Smooth muscle cell (in vitro differentiated cells): ENCODE measurements at regions not wholly inside any gene's neighbourhood (a gene's known extent, or its start where the extent isn't known, plus 50 kb on each side); places are given as distances from the start of the nearest gene placed in this dataset.
A peak's percentile ranks its signal among the peaks of the same experiment; 100 is the strongest.

Experiments used
- DNase-seq: peaks from one replicate; lab custom pipeline; 2025; ENCODE audit not compliant: unreplicated experiment; lab: John Stamatoyannopoulos, UW
- H2AFZ ChIP-seq: fragments of 200-600 bp; sonication (generic); 2 replicates; pipeline ENCODE4 v1.6.0; 2016; ENCODE audit warnings: antibody characterized with exemption, low read depth, mild to moderate bottlenecking
- H3F3A ChIP-seq: fragments of 200-600 bp; sonication (generic); 2 replicates; pipeline ENCODE4 v1.6.0; 2017; ENCODE audit warnings: antibody characterized with exemption, low read depth
- H3K27ac ChIP-seq: fragments of 200-600 bp; sonication (generic); 2 replicates; pipeline ENCODE4 v1.5.1; 2016; ENCODE audit warnings: low read depth, mild to moderate bottlenecking
- H3K27me3 ChIP-seq: fragments of 200-600 bp; sonication (generic); 2 replicates; pipeline ENCODE4 v1.6.1; 2016; ENCODE audit warnings: low read depth, mild to moderate bottlenecking
- H3K36me3 ChIP-seq: fragments of 200-600 bp; sonication (generic); 2 replicates; pipeline ENCODE4 v1.5.1; 2016; ENCODE audit warnings: low read depth
- H3K4me1 ChIP-seq: fragments of 200-600 bp; sonication (generic); 2 replicates; pipeline ENCODE4 v1.5.1; 2016; ENCODE audit warnings: low read depth
- H3K4me2 ChIP-seq: fragments of 200-600 bp; sonication (generic); 2 replicates; pipeline ENCODE4 v1.6.0; 2016; ENCODE audit warnings: mild to moderate bottlenecking
- H3K4me3 ChIP-seq: fragments of 200-600 bp; sonication (generic); 2 replicates; pipeline ENCODE4 v1.5.1; 2016; ENCODE audit warnings: mild to moderate bottlenecking
- H3K79me2 ChIP-seq: fragments of 200-600 bp; sonication (generic); 2 replicates; pipeline ENCODE4 v1.6.0; 2016; ENCODE audit warnings: low read depth, mild to moderate bottlenecking
- H3K9ac ChIP-seq: fragments of 200-600 bp; sonication (generic); 2 replicates; pipeline ENCODE4 v1.6.0; 2016; ENCODE audit warnings: low read depth
- H3K9me3 ChIP-seq: fragments of 200-600 bp; sonication (generic); replicated peaks from 2 replicates; pipeline ENCODE4 v1.5.1; 2016; ENCODE audit warnings: low read depth
- H4K20me1 ChIP-seq: fragments of 200-600 bp; sonication (generic); 2 replicates; pipeline ENCODE4 v1.6.0; 2016; ENCODE audit warnings: low read depth
- CTCF ChIP-seq: fragments of 200-600 bp; sonication (generic); IDR thresholded peaks from 2 replicates; pipeline ENCODE4 v1.5.1; 2017; ENCODE audit warnings: borderline replicate concordance, mild to moderate bottlenecking, antibody characterized with exemption; ENCODE audit not compliant: insufficient read depth, poor library complexity, severe bottlenecking
- WGBS: methylation state at CpG from one replicate; pipeline ENCODE4 v1.1.7; 2016; ENCODE audit warnings: low lambda C conversion rate; 5-methylcytosine and 5-hydroxymethylcytosine counted together

- Histone ChIP-seq H3K27me3 (no peaks in the 10 kb centered on the region), H3K27ac (no peak overlapping the region), H3K4me3 (no peak overlapping the region), H2AFZ (no peak overlapping the region), H3F3A (no peaks in the 10 kb centered on the region), H3K79me2 (no peaks in the 10 kb centered on the region), H3K36me3 (no peaks in the 10 kb centered on the region), H3K4me1 (peaks cover 3% of the 10 kb centered on the region), H4K20me1 (no peaks in the 10 kb centered on the region), H3K9ac (no peak overlapping the region), H3K9me3 (no peaks in the 10 kb centered on the region), H3K4me2 (no peak overlapping the region)
- no peak for TF ChIP-seq CTCF
- DNase-seq = no peak
- 86% methylated on average over 3 of the region's 3 CpGs for WGBS
These were observed 756.0 kb upstream of the C9orf72 start for GRCh38 chr9:28329323-28329722.

GRCh38 chr9:28332648-28333047 lies 759.4 kb upstream of the C9orf72 start:
- no peak for TF ChIP-seq CTCF
- H3K9me3 ChIP-seq = no peaks in the 10 kb centered on the region
- no peak overlapping the region for H3K4me3 ChIP-seq
- H3K36me3 ChIP-seq = no peaks in the 10 kb centered on the region
- no peaks in the 10 kb centered on the region for H3F3A ChIP-seq
- H3K9ac ChIP-seq = no peak overlapping the region
- DNase-seq = no peak
- H3K4me1 ChIP-seq = peaks cover 3% of the 10 kb centered on the region
- peak overlapping the region; percentile 32 for H2AFZ ChIP-seq
- no peak overlapping the region for H3K27ac ChIP-seq
- no peaks in the 10 kb centered on the region for H3K27me3 ChIP-seq
- peak overlapping the region; percentile 54 for H3K4me2 ChIP-seq
- H4K20me1 ChIP-seq = no peaks in the 10 kb centered on the region
- WGBS = 61% methylated on average over 3 of the region's 3 CpGs
- H3K79me2 ChIP-seq = no peaks in the 10 kb centered on the region

- Histone ChIP-seq H3K4me2 (no peak overlapping the region), H3K79me2 (no peaks in the 10 kb centered on the region), H3K4me1 (no peaks in the 10 kb centered on the region), H4K20me1 (no peaks in the 10 kb centered on the region), H3K36me3 (no peaks in the 10 kb centered on the region), H3K4me3 (no peak overlapping the region), H3F3A (no peaks in the 10 kb centered on the region), H3K27me3 (no peaks in the 10 kb centered on the region), H3K9me3 (no peaks in the 10 kb centered on the region), H2AFZ (no peak overlapping the region), H3K27ac (no peak overlapping the region), H3K9ac (no peak overlapping the region)
- 93% methylated on average over 4 of the region's 4 CpGs for WGBS
- no peak for DNase-seq
- TF ChIP-seq CTCF = no peak
These were observed 768.6 kb upstream of the C9orf72 start for GRCh38 chr9:28341913-28342312.

GRCh38 chr9:28342815-28343338 lies 769.6 kb upstream of the C9orf72 start:
- TF ChIP-seq CTCF = no peak
- no peak for DNase-seq
- Histone ChIP-seq H3K79me2 (no peaks in the 10 kb centered on the region), H3K27me3 (no peaks in the 10 kb centered on the region), H3K4me3 (no peak overlapping the region), H2AFZ (no peak overlapping the region), H3K27ac (no peak overlapping the region), H3F3A (no peaks in the 10 kb centered on the region), H3K9ac (no peak overlapping the region), H3K4me1 (no peaks in the 10 kb centered on the region), H3K36me3 (no peaks in the 10 kb centered on the region), H3K4me2 (no peak overlapping the region), H4K20me1 (no peaks in the 10 kb centered on the region), H3K9me3 (no peaks in the 10 kb centered on the region)
- 96% methylated on average over 2 of the region's 2 CpGs for WGBS
